LoVo (cell line): ENCODE measurements at regions not wholly inside any gene's neighbourhood (a gene's known extent, or its start where the extent isn't known, plus 50 kb on each side); places are given as distances from the start of the nearest gene placed in this dataset.
"Not testable (repeated sequence)": the region's sequence is repeated elsewhere in the genome, so short reads cannot be mapped to it uniquely, and the experiment has no call there.

Experiments
- DNase-seq: peaks from one replicate; pipeline ENCODE4 v3.0.0-alpha.2; 2016; ENCODE audit warnings: low spot score

DNA sequence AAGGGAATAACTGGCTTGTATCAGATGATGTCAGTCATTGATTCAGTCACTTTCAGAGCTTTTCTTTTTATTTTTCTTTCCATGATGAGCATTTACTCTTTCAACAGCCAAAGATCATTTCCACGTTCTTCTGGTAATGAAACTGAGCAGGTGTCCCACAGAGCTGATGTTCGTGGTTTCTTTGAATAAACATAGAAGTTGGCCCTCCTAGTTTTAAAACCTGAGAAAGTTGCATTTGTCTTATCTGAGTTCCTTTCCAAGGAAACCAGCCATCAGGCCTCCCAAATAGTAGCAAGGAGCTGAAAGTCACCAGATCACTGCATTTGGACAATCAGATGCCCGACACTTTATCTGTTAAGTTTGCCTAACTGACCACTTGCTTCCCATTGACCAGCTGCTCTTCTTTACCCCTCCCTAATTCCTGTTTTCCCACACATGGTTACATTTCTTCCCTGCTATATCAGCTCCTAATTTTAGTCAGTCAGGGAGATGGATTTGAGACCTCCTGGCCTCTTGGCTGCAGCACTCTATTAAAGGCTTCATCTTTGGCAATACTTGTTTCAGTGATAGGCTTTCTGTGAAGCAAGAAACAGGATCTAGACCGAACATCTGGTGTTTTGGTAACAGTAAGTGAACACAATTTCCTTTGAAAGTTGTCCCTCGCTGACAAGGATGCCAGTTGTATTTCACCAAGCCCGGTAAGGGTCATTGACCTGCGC, 420.8 kb downstream of the CHSY3 start:
- DNase-seq: no peak

DNA sequence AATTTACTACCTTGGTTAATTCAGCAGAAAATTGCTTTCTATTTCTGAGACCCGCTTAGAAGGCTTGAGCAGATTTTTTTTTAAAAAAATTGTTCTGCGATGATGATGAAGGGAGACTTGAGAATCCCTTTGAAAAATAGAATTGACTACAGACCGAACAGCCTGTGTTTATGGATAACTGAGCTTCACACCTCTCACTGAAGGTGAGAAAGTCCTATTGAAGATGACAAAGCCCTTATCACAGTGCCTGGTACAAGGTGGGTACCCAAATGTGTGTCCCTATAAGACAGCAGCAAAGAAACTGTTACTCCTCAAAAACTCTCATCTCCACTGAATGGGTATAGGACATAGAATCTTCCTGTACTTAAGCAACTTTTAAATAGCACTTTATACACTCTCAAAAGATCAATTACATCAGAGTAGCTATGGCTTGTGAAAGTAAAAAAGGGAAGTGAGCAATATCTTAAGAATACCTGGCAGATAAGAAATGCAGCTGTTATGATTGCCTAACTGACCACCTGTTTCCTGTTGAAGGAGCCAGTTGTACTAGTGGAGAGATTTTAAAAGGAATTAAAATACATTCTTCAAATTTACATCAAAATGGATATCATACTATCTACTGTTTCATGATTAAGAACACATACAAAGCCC, 419.7 kb downstream of the CHSY3 start:
- no peak for DNase-seq

- DNase-seq: no peak
These were observed 417.7 kb downstream of the CHSY3 start for GRCh38 chr5:130321931-130322330.

DNA sequence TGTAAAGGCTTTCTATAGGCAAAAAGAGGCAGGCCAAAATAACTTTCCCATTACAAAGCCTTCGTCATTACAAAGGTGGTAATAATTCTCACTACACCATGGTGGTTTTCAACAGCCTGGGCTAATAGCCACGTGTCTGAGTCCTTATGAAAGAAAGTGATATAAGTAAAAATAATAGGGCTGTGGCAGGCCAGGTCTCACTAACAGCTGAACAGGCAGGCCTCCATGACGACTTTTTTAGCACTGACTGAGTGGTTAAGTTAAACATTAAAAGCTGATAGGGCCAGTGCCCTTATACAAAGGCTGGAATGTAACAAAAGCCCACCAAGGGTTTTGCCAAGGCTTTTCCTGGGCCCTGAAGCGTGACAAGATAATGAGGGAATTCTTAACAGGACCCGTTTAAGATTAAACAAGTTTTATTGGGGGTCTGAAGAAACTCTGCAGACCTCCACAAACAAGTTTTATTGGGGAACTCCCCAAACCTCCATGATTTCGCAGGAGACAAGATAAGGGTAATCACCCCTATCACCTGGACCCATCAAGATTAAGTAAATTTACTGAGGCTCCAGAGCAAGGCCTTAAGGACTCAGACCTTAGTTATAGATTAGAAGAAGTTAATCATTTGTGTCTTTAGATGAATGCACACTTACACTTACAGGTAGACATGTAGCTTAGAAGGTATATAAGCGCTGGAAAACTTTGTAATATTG, 412.9 kb downstream of the CHSY3 start:
- no peak for DNase-seq

DNA sequence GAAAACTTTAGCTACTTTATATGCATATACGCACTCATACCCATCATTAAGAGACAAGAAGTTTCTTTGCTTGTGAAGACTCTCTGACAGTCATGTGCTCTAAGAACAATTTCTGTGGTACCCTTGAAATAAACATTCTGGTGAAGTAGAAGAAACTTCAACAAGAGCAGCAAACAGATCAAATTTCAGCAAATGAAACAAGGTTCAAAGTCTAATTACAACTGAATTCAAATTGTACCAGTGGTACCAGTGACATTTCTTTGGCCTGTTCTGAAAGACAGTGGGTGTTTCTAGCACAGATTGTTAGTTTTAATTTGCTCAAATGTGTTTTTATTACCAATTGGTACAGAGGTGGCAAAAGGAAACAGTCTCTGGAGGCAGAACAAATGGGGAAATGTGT, 391.0 kb downstream of the CHSY3 start:
- no peak for DNase-seq

DNA sequence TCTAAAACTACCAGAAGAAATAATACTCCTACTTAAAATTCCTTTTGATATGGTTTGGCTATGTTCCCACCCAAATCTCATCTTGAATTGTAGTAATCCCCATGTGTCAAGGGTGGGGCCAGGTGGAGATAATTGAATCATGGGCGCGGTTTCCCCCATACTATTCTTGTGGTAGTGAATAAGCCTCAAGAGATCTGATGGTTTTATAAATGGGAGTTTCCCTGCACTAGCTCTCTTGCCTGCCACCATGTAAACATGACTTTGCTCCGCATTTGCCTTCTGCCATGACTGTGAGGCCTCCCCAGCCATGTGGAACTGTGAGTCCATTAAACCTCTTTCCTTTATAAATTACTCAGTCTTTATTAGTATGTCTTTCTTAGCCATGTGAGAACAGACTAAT, 390.5 kb downstream of the CHSY3 start:
- not testable (repeated sequence) for DNase-seq

DNA sequence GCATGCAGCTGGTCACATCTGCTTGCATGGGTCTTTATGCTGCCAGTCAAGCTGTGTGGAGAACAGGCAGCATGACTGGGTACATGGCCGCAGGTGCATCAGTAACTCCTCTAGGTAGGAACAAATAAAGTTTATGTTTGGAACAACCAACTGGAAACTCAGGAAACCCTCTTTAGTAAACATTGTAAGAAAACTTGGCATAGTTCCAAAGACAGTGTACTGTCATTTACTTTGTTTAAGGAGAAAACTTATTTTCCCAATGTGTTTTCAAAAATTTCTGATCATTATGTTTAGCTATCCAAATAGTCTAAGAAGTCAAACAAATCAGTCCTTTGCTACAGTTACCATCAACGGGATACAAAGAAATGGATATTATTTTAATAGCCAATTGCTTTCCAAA, 386.0 kb downstream of the CHSY3 start:
- no peak for DNase-seq

- no peak for DNase-seq
These were observed 385.1 kb downstream of the CHSY3 start for GRCh38 chr5:130289132-130290088.

- DNase-seq: no peak
These were observed 383.2 kb downstream of the CHSY3 start for GRCh38 chr5:130287438-130287837.

DNA sequence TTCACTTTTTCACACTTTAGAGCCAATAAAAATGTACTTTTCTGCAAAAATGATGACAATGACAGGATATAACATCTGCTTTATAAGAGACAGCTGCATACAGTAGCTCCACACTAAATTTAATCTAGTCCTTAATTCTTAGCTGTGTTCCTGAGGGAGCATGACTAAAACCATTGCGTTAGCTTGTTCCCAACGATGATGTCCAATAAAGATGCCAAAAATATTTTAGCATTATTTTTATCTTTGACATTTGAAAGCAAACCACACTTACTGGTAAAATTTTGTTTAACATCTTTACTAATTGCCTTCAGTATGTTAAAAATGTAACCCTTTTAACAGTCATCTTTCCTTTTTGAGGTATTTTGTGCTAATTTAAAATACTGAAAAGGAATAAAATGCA, 382.7 kb downstream of the CHSY3 start:
- DNase-seq: no peak

DNA sequence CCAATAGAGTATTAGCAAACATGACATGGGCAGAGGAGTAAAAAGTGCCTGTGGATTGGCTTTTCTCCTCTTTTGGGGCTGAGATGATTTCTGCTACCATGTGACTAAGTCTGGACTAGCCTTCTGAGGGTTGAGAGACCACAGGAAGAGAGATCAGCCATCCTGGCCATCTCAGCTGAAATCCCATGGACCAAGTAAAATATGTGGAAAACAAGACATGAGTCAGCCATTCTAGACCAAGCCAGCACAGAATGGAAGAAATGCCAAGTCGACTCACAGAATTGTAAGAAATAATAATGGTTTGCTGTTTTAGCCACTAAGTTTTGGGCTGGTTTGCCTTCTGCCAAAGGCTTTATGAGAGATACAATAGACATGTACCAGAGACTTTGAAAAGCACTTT, 377.8 kb downstream of the CHSY3 start:
- no peak for DNase-seq

DNA sequence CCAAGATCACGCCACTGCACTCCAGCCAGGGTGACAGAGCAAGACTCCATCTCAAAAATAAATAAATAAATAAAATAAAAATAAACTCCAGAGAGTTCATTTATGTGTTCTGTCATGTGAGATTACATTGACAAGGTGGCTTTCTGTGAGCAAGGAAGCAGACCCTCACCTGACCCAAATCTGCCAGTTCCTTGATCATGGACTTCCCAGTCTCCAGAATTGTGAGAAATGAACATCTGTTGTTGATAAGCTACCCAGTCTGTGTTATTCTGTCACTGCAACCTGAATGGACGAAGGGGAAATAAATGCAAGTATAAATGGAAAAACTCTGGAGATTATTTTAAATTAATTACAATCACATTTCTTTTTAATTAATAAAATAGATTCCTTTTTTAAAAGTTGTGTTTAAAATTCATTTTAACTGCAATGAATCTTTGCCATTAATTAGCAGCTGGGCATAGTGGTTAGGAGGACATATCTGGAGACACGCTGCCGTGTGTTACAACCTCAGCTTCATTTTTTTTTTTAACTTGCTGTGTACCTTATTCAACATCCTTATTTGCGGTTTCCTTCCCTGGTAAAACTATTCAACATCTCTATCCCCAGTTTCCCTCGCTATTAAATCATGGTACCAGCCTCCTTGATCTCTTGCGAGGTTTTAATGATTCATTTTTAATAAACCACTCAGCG, 376.4 kb downstream of the CHSY3 start:
- DNase-seq: no peak

DNA sequence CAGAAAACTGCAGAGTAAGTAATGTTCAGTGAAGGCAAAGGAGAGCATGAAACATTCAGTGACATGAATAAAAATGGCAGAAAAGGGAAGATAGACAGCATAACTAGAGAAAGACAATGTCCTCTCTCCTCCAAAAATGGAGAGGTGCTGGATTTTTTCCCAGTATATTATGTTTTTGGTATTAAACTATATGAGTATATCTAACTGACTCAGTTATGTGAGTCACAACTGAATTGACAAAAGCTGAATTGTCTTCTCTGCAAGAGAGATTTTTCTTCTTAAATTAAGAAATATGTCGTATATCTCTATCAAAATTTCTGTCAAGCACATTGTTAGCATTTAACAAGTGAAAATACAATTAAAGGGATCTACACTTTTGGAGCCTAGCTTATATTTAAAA, 375.1 kb downstream of the CHSY3 start:
- DNase-seq: no peak

GRCh38 chr5:130278136-130278535, 373.9 kb downstream of the CHSY3 start:
- DNase-seq: no peak

DNA sequence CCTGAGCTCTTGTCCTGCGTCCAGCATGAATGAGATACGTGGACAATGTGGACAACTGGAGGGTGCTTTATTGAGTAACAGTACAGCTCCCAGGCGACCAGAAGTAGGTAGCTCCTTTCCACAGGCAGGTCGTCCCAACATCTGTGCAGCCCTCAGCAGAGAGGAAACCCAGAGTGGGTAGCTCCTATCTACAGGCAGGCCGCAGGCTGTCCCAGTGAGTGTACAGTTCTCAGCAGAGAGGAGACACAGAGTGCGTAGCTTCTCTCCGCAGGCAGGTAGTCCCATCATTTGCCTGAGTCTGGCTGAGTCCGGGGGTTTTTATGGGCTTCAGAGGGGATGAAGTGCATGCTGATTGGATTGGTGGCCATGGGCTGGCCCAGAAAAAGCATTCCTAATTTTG, 373.3 kb downstream of the CHSY3 start:
- DNase-seq: no peak

DNA sequence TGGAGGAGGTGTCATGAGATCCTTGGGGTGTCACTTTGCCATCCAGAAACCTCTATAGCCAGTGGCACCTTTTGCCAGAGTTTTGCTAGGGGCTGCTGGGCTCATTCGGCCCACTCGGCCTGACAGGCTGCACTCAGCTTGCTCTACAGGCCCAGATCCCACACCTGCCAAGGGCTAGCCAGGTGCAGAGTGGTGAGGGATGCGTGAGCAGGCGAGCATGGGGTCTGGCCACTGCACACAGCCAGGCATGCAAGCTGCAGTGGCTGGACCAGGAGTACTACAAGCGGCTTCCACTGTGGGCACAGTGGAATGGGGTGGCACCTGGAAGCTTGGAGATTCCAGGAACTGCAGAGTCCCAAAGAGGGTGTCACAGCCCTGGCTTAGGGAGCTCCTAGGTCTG, 372.7 kb downstream of the CHSY3 start:
- DNase-seq: no peak

DNA sequence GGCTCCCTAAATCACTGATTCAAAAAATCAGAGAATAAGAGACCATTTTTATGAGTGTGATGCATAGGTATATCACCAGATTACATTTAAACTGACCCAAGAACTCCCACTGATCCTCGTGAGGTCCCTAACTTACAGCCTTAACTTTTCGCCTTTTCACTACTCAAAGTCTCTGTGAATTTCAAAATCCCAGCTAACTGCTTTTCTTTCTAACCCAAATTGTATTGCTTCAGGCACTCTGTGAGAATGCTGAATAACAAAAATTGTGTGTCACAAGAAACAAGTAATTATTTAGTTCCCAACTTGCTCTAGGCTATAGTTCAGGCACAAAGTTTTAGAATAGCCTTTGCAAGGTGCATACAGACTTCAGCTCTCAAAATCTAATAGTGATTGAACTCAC, 368.6 kb downstream of the CHSY3 start:
- no peak for DNase-seq

GRCh38 chr5:130270786-130271185, 366.5 kb downstream of the CHSY3 start:
- no peak for DNase-seq

DNA sequence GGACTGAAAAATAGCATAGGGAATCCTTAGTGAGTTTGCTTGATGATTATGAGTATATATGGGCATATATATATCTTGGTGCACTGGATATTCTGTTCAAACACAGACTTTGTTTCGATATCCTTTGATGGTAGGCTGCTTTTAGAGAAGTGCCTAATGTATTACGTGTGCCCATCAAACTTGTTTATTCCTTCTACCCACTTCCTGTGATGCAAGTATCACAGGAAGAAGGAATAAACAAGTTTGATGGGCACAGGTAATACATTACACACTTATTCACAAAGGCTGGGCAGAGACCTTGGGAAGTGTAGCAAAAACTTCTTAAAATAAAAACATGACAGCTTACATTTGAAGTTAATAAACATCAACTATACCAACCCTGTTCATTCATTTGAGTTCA, 364.2 kb downstream of the CHSY3 start:
- no peak for DNase-seq

DNA sequence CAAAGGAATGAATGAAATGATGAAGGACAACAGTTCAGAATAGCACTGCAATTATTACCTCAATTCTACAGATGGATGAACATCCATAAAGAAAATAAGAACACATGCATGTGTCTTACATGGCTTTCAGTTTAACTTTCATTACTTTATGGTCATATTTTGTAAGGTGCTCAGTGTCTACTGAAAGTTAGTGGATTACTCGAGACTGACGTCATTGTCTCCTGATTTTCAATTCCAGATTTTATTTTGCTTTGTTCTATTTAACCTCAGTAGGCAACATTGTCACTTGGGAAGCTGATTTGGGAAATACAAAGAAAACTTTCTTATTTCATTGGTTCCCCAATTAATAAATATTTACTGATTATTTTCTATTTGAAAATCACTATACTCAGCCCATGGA, 363.7 kb downstream of the CHSY3 start:
- no peak for DNase-seq

- DNase-seq: no peak
These were observed 356.2 kb downstream of the CHSY3 start for GRCh38 chr5:130260481-130260880.

DNA sequence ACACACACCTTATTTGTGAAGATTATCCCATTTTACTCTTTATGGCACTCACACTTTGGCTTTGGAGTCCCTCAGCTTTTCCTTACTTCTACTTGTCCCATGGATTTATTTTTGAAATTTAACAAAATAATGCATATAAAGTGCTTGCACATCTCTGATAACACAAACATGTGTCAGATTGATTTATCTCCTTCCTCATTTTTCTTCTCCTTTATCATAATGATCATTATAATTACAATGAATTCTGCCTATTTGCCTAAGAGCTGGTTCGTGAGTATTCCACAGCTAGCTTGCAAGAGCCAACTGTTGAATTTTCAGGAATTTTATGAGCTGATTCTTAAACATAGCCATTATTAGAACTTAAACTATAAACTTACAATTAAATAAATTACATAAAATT, 347.7 kb downstream of the CHSY3 start:
- no peak for DNase-seq
